HL-60 (cell line): ENCODE measurements at regions not wholly inside any gene's neighbourhood (a gene's known extent, or its start where the extent isn't known, plus 50 kb on each side); places are given as distances from the start of the nearest gene placed in this dataset.

Experiments used
- DNase-seq, 2 experiments: peaks; one replicate each; pipeline ENCODE4 v3.0.0-alpha.2; 2010 to 2020; ENCODE audit warnings: low read depth in 1 of 2, low spot score in 1 of 2
- H3K27ac ChIP-seq: fragments of 250-450 bp; sonication (Bioruptor Pico); replicated peaks from 2 replicates; pipeline ENCODE4 v1.5.1; 2020; ENCODE audit warnings: mild to moderate bottlenecking, moderate library complexity
- H3K27me3 ChIP-seq: fragments of 250-450 bp; sonication (Bioruptor Pico); 2 replicates; pipeline ENCODE4 v1.5.1; 2021; ENCODE audit warnings: mild to moderate bottlenecking, moderate library complexity; ENCODE audit not compliant: insufficient read depth, poor library complexity, severe bottlenecking
- H3K4me3 ChIP-seq: replicated peaks from 2 replicates; pipeline ENCODE4 v1.5.1; 2011; ENCODE audit warnings: mild to moderate bottlenecking, control low read depth, low read length; ENCODE audit not compliant: insufficient read depth
- GABPA ChIP-seq: IDR thresholded peaks from 2 replicates; pipeline ENCODE4 v1.6.1; 2012; ENCODE audit warnings: low read depth
- POLR2AphosphoS5 ChIP-seq: IDR thresholded peaks from 2 replicates; pipeline ENCODE4 v1.6.1; 2012; ENCODE audit warnings: low read depth
- SPI1 ChIP-seq: IDR thresholded peaks from 2 replicates; pipeline ENCODE4 v1.6.1; 2012; ENCODE audit warnings: low read depth, mild to moderate bottlenecking, borderline replicate concordance
- TF ChIP-seq, protein P1 (sequence below): IDR thresholded peaks from 2 replicates; pipeline ENCODE4 v1.6.1; 2012; ENCODE audit warnings: low read depth; ENCODE audit not compliant: insufficient replicate concordance
- TF ChIP-seq, protein P2 (sequence below): IDR thresholded peaks from one replicate; pipeline ENCODE4 v1.5.1; 2011; ENCODE audit warnings: low read length, control low read depth, inconsistent platforms; ENCODE audit not compliant: insufficient read depth

DNA sequence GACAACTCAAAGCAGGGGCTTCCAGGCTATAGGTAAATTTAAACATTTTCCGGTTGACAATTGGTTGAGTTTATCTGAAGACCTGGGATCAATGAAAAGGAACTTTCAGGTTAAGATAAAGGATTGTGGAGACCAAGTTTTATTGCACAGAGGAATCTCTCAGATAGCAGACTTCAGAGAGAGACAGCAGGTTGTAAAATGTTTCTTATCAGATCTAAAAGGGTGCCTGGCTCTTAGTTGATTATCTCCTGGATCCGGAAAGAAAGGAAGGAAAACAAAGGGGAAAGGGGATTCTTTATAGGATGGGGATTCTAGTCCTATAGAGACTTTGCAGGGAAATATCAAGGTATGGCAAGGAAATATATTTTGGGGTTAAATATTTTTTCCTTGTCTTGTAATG lies 951.3 kb upstream of the SEMA6D start:
- Histone ChIP-seq H3K4me3 (no peak overlapping the region), H3K27me3 (no peaks in the 10 kb centered on the region), H3K27ac (no peak overlapping the region)
- TF ChIP-seq SPI1 (no peak), GABPA (no peak), POLR2AphosphoS5 (no peak)
- TF ChIP-seq, protein P1, sequence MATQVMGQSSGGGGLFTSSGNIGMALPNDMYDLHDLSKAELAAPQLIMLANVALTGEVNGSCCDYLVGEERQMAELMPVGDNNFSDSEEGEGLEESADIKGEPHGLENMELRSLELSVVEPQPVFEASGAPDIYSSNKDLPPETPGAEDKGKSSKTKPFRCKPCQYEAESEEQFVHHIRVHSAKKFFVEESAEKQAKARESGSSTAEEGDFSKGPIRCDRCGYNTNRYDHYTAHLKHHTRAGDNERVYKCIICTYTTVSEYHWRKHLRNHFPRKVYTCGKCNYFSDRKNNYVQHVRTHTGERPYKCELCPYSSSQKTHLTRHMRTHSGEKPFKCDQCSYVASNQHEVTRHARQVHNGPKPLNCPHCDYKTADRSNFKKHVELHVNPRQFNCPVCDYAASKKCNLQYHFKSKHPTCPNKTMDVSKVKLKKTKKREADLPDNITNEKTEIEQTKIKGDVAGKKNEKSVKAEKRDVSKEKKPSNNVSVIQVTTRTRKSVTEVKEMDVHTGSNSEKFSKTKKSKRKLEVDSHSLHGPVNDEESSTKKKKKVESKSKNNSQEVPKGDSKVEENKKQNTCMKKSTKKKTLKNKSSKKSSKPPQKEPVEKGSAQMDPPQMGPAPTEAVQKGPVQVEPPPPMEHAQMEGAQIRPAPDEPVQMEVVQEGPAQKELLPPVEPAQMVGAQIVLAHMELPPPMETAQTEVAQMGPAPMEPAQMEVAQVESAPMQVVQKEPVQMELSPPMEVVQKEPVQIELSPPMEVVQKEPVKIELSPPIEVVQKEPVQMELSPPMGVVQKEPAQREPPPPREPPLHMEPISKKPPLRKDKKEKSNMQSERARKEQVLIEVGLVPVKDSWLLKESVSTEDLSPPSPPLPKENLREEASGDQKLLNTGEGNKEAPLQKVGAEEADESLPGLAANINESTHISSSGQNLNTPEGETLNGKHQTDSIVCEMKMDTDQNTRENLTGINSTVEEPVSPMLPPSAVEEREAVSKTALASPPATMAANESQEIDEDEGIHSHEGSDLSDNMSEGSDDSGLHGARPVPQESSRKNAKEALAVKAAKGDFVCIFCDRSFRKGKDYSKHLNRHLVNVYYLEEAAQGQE: no peak
- TF ChIP-seq, protein P2, sequence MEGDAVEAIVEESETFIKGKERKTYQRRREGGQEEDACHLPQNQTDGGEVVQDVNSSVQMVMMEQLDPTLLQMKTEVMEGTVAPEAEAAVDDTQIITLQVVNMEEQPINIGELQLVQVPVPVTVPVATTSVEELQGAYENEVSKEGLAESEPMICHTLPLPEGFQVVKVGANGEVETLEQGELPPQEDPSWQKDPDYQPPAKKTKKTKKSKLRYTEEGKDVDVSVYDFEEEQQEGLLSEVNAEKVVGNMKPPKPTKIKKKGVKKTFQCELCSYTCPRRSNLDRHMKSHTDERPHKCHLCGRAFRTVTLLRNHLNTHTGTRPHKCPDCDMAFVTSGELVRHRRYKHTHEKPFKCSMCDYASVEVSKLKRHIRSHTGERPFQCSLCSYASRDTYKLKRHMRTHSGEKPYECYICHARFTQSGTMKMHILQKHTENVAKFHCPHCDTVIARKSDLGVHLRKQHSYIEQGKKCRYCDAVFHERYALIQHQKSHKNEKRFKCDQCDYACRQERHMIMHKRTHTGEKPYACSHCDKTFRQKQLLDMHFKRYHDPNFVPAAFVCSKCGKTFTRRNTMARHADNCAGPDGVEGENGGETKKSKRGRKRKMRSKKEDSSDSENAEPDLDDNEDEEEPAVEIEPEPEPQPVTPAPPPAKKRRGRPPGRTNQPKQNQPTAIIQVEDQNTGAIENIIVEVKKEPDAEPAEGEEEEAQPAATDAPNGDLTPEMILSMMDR: no peak
- DNase-seq: no peak

DNA sequence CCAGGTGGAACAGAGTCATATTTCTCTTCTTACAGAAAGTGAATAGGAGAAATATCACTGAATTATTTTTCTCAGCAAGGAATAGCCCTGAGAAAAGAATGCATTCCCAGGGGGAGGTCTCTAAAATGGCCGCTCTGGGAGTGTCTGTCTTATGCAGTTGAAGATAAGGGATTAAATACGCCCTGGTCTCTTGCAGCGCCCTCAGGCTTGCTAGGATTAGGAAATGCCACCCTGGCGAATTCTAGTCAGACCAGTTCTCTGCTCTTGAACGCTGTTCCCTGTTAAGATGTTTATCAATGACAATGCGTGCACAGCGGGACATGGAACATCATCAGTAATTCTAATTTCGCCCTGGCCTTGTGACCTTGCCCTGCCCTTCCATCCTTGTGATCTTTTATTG lies 949.0 kb upstream of the SEMA6D start:
- Histone ChIP-seq H3K27me3 (no peaks in the 10 kb centered on the region), H3K4me3 (no peak overlapping the region), H3K27ac (no peak overlapping the region)
- no peak for TF ChIP-seq GABPA
- no peak for TF ChIP-seq POLR2AphosphoS5
- TF ChIP-seq, protein P2: no peak
- TF ChIP-seq, protein P1: no peak
- no peak for TF ChIP-seq SPI1
- no peak for DNase-seq

DNA sequence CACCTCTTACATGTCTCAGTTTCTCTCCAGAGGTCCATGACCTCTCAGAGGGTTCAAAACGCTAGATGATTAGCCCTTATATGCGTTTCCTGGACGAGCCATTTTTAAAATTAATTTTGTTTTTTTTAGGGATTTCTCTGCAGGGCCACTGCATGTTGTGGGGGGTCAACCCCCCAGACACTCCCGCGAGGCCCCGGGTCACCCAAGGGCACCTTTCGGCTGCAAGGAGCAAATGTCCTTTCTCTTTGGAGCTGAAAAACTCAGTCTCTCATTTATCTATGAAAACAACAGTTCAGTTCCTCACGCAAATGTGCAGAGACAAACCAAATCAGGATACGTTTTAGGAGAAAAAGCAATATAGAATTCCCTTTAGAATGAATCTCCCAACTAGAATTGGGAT lies 944.3 kb upstream of the SEMA6D start:
- H3K4me3 ChIP-seq: no peak overlapping the region
- TF ChIP-seq, protein P1: no peak
- no peak for TF ChIP-seq POLR2AphosphoS5
- TF ChIP-seq GABPA: no peak
- TF ChIP-seq, protein P2: no peak
- TF ChIP-seq SPI1: no peak
- H3K27ac ChIP-seq: no peak overlapping the region
- H3K27me3 ChIP-seq: no peaks in the 10 kb centered on the region
- DNase-seq: no peak
